Sigmoid colon (tissue), 6 donors: ENCODE measurements at regions not wholly inside any gene's neighbourhood (a gene's known extent, or its start where the extent isn't known, plus 50 kb on each side); places are given as distances from the start of the nearest gene placed in this dataset.

Source experiments
- DNase-seq: peaks from one replicate; pipeline ENCODE4 v3.0.0-alpha.2; 2019
- H3K27ac ChIP-seq, 4 donors: fragments of 200-600 bp; sonication (generic); one replicate each; pipeline ENCODE4 v1.5.1; 2016 to 2019; ENCODE audit warnings: mild to moderate bottlenecking in 1 of 4
- H3K27me3 ChIP-seq, 3 donors: fragments of 200-600 bp; sonication (generic); one replicate each; pipeline ENCODE4 v1.5.1; 2019; ENCODE audit warnings: mild to moderate bottlenecking in 1 of 3
- H3K36me3 ChIP-seq, 4 donors: fragments of 200-600 bp; sonication (generic); one replicate each; pipeline ENCODE4 v1.5.1; 2016 to 2019
- H3K4me1 ChIP-seq, 4 donors: fragments of 200-600 bp; sonication (generic); one replicate each; pipeline ENCODE4 v1.5.1; 2017 to 2019
- H3K4me3 ChIP-seq, 4 donors: fragments of 200-600 bp; sonication (generic); one replicate each; pipeline ENCODE4 v1.5.1; 2017 to 2019; ENCODE audit warnings: mild to moderate bottlenecking in 2 of 4, moderate library complexity in 1 of 4
- H3K9me3 ChIP-seq, 4 donors: fragments of 200-600 bp in 3 of 4; sonication (generic) in 3 of 4; one replicate each; pipeline versions ENCODE4 v1.5.1 to v1.6.1; 2013 to 2019
- EP300 ChIP-seq, 4 donors: sonication (generic); formaldehyde crosslinking; IDR thresholded peaks; one replicate each; pipeline ENCODE4 v1.6.1; 2017; ENCODE audit warnings: antibody characterized with exemption in 4 of 4
- POLR2A ChIP-seq, 2 donors: fragments of 450-650 bp; IDR thresholded peaks; one replicate each; pipeline ENCODE4 v1.6.1; 2016; ENCODE audit warnings: antibody characterized with exemption in 2 of 2, mild to moderate bottlenecking in 2 of 2, moderate library complexity in 2 of 2
- POLR2AphosphoS5 ChIP-seq, 4 donors: sonication (generic); formaldehyde crosslinking; IDR thresholded peaks; one replicate each; pipeline ENCODE4 v1.6.1; 2017; ENCODE audit warnings: antibody characterized with exemption in 4 of 4
- WGBS, 2 donors: extraction: QIAGEN DNeasy Blood & Tissue Kit; methylation state at CpG; one replicate each; pipeline ENCODE4 v1.1.7; 2013; 5-methylcytosine and 5-hydroxymethylcytosine counted together
- intact Hi-C: fragments of 100-400 bp; cut with DNase I; formaldehyde crosslinking; loops from one replicate; pipeline ENCODE4 v1.15.1; 2023
- TF ChIP-seq, protein P1 (sequence below), 4 experiments: fragments of 450-650 bp in 3 of 4; fragments of 200-600 bp in 1 of 4; IDR thresholded peaks; one replicate each; pipeline ENCODE4 v1.5.1; 2016 to 2019; ENCODE audit warnings: antibody characterized with exemption in 4 of 4, mild to moderate bottlenecking in 3 of 4, moderate library complexity in 2 of 4
- donor health status: healthy with polysubstance abuse.
- donor health status: healthy.

DNA sequence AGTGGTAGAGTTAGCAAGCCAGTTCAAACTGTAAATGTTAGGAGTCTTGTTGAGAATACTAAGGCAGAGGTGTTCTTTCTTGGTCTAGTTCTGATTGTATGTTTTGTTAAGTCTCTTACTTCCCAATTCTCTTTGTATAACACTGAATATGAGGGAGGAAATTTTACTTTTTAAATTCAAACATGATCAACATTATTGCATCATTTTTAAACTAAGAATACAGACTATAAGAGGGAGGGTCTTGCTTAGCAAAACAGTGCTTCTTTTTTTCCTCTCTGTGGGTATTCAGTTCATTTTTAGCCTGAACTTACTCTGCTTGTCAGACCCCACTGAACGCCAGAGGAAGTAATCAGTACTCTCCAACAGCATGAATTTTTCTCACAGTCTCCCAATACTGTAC, 198.0 kb downstream of the GABRG1 start:
- H3K27me3 ChIP-seq, result no peaks in the 10 kb centered on the region
- H3K36me3 ChIP-seq, result no peaks in the 10 kb centered on the region
- 86 to 87% methylated on average over 1 of the region's 1 CpG for WGBS, 2 donors
- H3K27ac ChIP-seq, result no peak overlapping the region
- intact Hi-C loops, result no loop called here
- TF ChIP-seq, protein P1, sequence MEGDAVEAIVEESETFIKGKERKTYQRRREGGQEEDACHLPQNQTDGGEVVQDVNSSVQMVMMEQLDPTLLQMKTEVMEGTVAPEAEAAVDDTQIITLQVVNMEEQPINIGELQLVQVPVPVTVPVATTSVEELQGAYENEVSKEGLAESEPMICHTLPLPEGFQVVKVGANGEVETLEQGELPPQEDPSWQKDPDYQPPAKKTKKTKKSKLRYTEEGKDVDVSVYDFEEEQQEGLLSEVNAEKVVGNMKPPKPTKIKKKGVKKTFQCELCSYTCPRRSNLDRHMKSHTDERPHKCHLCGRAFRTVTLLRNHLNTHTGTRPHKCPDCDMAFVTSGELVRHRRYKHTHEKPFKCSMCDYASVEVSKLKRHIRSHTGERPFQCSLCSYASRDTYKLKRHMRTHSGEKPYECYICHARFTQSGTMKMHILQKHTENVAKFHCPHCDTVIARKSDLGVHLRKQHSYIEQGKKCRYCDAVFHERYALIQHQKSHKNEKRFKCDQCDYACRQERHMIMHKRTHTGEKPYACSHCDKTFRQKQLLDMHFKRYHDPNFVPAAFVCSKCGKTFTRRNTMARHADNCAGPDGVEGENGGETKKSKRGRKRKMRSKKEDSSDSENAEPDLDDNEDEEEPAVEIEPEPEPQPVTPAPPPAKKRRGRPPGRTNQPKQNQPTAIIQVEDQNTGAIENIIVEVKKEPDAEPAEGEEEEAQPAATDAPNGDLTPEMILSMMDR (IDR thresholded peaks at IDR 0.05), result no peak
- no peak for TF ChIP-seq POLR2A (IDR thresholded peaks at IDR 0.05)
- TF ChIP-seq POLR2AphosphoS5 (IDR thresholded peaks at IDR 0.05), result no peak
- TF ChIP-seq EP300 (IDR thresholded peaks at IDR 0.05), result no peak
- no peak for DNase-seq
- H3K4me3 ChIP-seq, result no peak overlapping the region
- no peaks in the 10 kb centered on the region for H3K4me1 ChIP-seq
- peaks cover 0 to 3% (median 0%) of the 10 kb centered on the region in 4 donors for H3K9me3 ChIP-seq

DNA sequence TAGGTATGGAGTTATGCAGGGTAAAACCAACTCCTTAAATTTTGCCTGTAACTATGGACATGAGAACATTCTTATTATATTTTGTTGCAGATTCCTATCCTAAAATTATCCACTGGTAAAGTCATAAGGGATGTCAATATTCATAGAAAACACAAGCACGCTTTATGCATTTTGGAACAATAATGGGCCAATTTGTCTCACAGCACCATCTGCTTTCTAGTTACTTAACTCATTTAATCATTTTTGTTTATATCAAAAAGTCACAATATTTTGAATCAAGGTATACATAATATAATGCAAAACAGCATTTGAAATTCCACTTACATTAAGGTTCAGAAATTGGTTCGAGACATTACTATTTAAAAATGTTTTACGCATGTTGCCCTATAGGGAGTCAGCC, 203.0 kb downstream of the GABRG1 start:
- no peak overlapping the region for H3K27ac ChIP-seq
- no peak for DNase-seq
- H3K9me3 ChIP-seq, result peaks cover 0 to 3% (median 0%) of the 10 kb centered on the region in 4 donors
- H3K4me1 ChIP-seq, result no peaks in the 10 kb centered on the region
- H3K36me3 ChIP-seq, result no peaks in the 10 kb centered on the region
- no peak overlapping the region for H3K4me3 ChIP-seq
- WGBS, 2 donors, result 87 to 89% methylated on average over 3 of the region's 3 CpGs
- H3K27me3 ChIP-seq, result no peaks in the 10 kb centered on the region
- intact Hi-C loops, result no loop called here
- no peak for TF ChIP-seq POLR2A (IDR thresholded peaks at IDR 0.05)
- TF ChIP-seq POLR2AphosphoS5 (IDR thresholded peaks at IDR 0.05), result no peak
- TF ChIP-seq, protein P1 (IDR thresholded peaks at IDR 0.05), result no peak
- TF ChIP-seq EP300 (IDR thresholded peaks at IDR 0.05), result no peak

DNA sequence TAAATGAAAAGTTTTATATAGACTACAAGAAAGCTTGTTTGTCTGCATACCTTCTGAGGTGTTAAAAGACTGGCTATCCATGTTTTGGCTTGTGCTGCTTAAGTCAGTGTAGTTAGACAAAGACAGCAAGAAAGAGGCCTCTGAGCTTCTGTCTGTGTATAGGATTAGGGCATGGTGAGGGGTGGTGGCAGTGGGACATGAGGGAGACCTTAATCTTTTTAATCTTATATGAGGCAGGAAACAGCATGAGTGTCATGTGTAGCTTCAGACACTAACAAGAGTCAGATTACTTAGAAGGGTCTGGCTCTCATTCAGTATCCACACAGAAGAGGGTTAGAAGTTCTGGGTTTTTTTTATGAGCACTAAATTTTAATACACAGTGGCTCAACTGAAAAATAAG, 213.3 kb downstream of the GABRG1 start:
- no peak overlapping the region for H3K27ac ChIP-seq
- H3K36me3 ChIP-seq, result no peaks in the 10 kb centered on the region
- DNase-seq, result no peak
- no peaks in the 10 kb centered on the region for H3K4me1 ChIP-seq
- TF ChIP-seq POLR2A (IDR thresholded peaks at IDR 0.05), result no peak
- TF ChIP-seq, protein P1 (IDR thresholded peaks at IDR 0.05), result no peak
- no peak for TF ChIP-seq POLR2AphosphoS5 (IDR thresholded peaks at IDR 0.05)
- no peak for TF ChIP-seq EP300 (IDR thresholded peaks at IDR 0.05)
- H3K9me3 ChIP-seq, result no peaks in the 10 kb centered on the region
- no peak overlapping the region for H3K4me3 ChIP-seq
- H3K27me3 ChIP-seq, result no peaks in the 10 kb centered on the region
- intact Hi-C loops, result no loop called here

DNA sequence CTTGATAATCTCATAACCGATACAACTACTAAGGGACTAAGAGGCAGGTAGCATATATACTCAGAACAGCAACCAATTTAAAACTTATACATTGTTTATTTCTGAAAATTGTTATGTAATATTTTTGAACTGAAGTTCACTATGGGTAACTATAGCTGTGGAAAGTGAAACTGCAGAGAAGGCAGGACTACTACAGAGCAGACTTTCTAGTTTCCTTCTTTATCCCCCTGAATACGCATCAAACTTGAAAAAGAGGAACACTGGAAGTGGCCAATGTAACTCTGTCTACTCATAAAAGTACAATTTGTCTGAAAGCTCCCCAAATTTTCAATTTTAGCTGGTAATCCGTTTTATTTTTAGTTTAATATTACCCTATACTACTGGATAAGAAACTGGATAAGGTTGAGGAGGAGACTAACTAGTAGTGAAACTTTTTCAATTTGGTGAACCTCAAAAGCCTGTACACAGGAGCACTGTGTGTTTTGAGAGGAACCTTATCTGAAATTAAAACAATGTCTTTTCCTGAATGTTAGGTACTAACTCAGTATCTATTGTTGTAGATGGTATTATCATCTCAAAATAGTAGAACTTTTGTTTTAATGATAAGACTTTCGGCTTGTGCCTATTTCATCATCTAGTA, 225.8 kb downstream of the GABRG1 start:
- Histone ChIP-seq H3K4me1 (peaks cover 0 to 8% (median 0%) of the 10 kb centered on the region in 4 donors), H3K4me3 (no peak overlapping the region), H3K36me3 (no peaks in the 10 kb centered on the region), H3K9me3 (no peaks in the 10 kb centered on the region), H3K27ac (no peak overlapping the region), H3K27me3 (no peaks in the 10 kb centered on the region)
- intact Hi-C loops, result no loop called here
- 67 to 79% methylated on average over 4 of the region's 4 CpGs for WGBS, 2 donors
- no peak for TF ChIP-seq POLR2AphosphoS5 (IDR thresholded peaks at IDR 0.05)
- no peak for TF ChIP-seq POLR2A (IDR thresholded peaks at IDR 0.05)
- TF ChIP-seq EP300 (IDR thresholded peaks at IDR 0.05), result no peak
- TF ChIP-seq, protein P1 (IDR thresholded peaks at IDR 0.05), result no peak
- DNase-seq, result no peak

DNA sequence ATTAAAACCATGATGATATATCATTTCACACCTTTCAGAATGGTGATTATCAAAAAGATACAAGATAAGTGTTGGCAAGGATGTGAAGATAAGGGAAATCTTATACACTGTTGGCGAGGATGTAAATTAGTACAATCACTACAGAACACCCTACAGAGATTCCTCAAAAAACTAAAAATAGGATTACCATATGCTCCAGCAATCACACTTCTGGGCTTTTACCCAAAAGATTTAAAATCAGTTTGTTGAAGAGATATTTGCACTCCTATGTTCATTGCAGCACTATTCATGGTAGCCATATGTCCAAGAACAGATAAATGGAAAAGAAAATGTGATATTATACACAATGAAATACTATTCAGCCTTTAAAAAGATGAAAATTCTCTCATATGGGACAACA, 240.4 kb downstream of the GABRG1 start:
- Histone ChIP-seq H3K4me3 (no peak overlapping the region), H3K9me3 (peaks cover 0 to 2% (median 0%) of the 10 kb centered on the region in 4 donors), H3K36me3 (no peaks in the 10 kb centered on the region), H3K4me1 (no peaks in the 10 kb centered on the region), H3K27ac (no peak overlapping the region), H3K27me3 (no peaks in the 10 kb centered on the region)
- intact Hi-C loops, result no loop called here
- 91% methylated on average over 1 of the region's 1 CpG for WGBS, 2 donors
- TF ChIP-seq POLR2A (IDR thresholded peaks at IDR 0.05) (no peak), EP300 (IDR thresholded peaks at IDR 0.05) (no peak), POLR2AphosphoS5 (IDR thresholded peaks at IDR 0.05) (no peak)
- TF ChIP-seq, protein P1 (IDR thresholded peaks at IDR 0.05), result no peak
- no peak for DNase-seq
